Neuronal stem cell (in vitro differentiated cells): ENCODE measurements at regions not wholly inside any gene's neighbourhood (a gene's known extent, or its start where the extent isn't known, plus 50 kb on each side); places are given as distances from the start of the nearest gene placed in this dataset.

ENCODE experiments used
- DNase-seq: peaks from one replicate; pipeline ENCODE4 v3.0.0-alpha.2; 2013; ENCODE audit warnings: low spot score
- H2AFZ ChIP-seq: one replicate; pipeline ENCODE4 v1.6.1; 2013; ENCODE audit warnings: mild to moderate bottlenecking, low read length, inconsistent platforms
- H2AK5ac ChIP-seq: 2 replicates; pipeline ENCODE4 v1.6.1; 2013; ENCODE audit warnings: low read depth, mild to moderate bottlenecking, inconsistent platforms, low read length, moderate library complexity, mixed read lengths
- H2BK120ac ChIP-seq: 2 replicates; pipeline ENCODE4 v1.6.1; 2013; ENCODE audit warnings: low read depth, mild to moderate bottlenecking, inconsistent platforms, low read length, moderate library complexity, mixed read lengths
- H2BK12ac ChIP-seq: one replicate; pipeline ENCODE4 v1.6.1; 2013; ENCODE audit warnings: low read length, inconsistent platforms
- H2BK15ac ChIP-seq: 2 replicates; pipeline ENCODE4 v1.6.1; 2013; ENCODE audit warnings: mild to moderate bottlenecking, low read length, inconsistent platforms, mixed read lengths
- H2BK5ac ChIP-seq: one replicate; pipeline ENCODE4 v1.6.1; 2013; ENCODE audit warnings: inconsistent platforms, mild to moderate bottlenecking, low read length, moderate library complexity
- H3K14ac ChIP-seq: one replicate; pipeline ENCODE4 v1.6.1; 2013; ENCODE audit warnings: low read length, inconsistent platforms
- H3K18ac ChIP-seq: 2 replicates; pipeline ENCODE4 v1.6.1; 2013; ENCODE audit warnings: low read length, inconsistent platforms
- H3K23ac ChIP-seq: 2 replicates; pipeline ENCODE4 v1.6.1; 2013; ENCODE audit warnings: low read depth, mild to moderate bottlenecking, mixed read lengths, low read length, inconsistent platforms; ENCODE audit not compliant: poor library complexity
- H3K27ac ChIP-seq: replicated peaks from 3 replicates; pipeline ENCODE4 v1.5.1; 2013; ENCODE audit warnings: low read length, inconsistent platforms
- H3K27me3 ChIP-seq, 3 experiments: 2 replicates each; pipeline ENCODE4 v1.6.1; 2013; ENCODE audit warnings: low read length in 3 of 3, mild to moderate bottlenecking in 2 of 3, inconsistent platforms in 1 of 3, low read depth in 1 of 3, mixed read lengths in 1 of 3, moderate library complexity in 1 of 3; ENCODE audit not compliant: control insufficient read depth in 3 of 3, insufficient read depth in 3 of 3
- H3K36me3 ChIP-seq, 2 donors: replicated peaks in 1 of 2; 2 replicates each; pipeline ENCODE4 v1.6.1; 2013; ENCODE audit warnings: low read length in 2 of 2; ENCODE audit not compliant: control insufficient read depth in 2 of 2, insufficient read depth in 2 of 2
- H3K4ac ChIP-seq: 2 replicates; pipeline ENCODE4 v1.6.1; 2013; ENCODE audit warnings: inconsistent platforms, mild to moderate bottlenecking, low read length, moderate library complexity
- H3K4me1 ChIP-seq, 2 donors: 1 replicate in 1 of 2; 2 replicates in 1 of 2; pipeline ENCODE4 v1.6.1; 2013; ENCODE audit warnings: low read length in 2 of 2, low read depth in 1 of 2; ENCODE audit not compliant: control insufficient read depth in 2 of 2, insufficient read depth in 1 of 2
- H3K4me2 ChIP-seq: one replicate; pipeline ENCODE4 v1.6.1; 2013; ENCODE audit warnings: mild to moderate bottlenecking, low read length, inconsistent platforms; ENCODE audit not compliant: insufficient read depth, poor library complexity, severe bottlenecking
- H3K4me3 ChIP-seq, 2 donors: 2 replicates each; pipeline ENCODE4 v1.5.1; 2013; ENCODE audit warnings: low read length in 2 of 2, mild to moderate bottlenecking in 2 of 2, inconsistent platforms in 1 of 2, moderate library complexity in 1 of 2
- H3K79me1 ChIP-seq: one replicate; pipeline ENCODE4 v1.6.1; 2013; ENCODE audit warnings: low read depth, mild to moderate bottlenecking, inconsistent platforms, low read length, moderate library complexity
- H3K9ac ChIP-seq: one replicate; pipeline ENCODE4 v1.6.1; 2013; ENCODE audit warnings: mild to moderate bottlenecking, low read depth, low read length, inconsistent platforms; ENCODE audit not compliant: poor library complexity
- H3K9me3 ChIP-seq, 2 donors: replicated peaks in 1 of 2; 2 replicates each; pipeline versions ENCODE3 to v1.6.1; 2013; ENCODE audit warnings: low read length in 2 of 2, mild to moderate bottlenecking in 2 of 2, inconsistent platforms in 1 of 2, low read depth in 1 of 2, mixed read lengths in 1 of 2, moderate library complexity in 1 of 2; ENCODE audit not compliant: control insufficient read depth in 2 of 2, insufficient read depth in 1 of 2
- H4K8ac ChIP-seq: one replicate; pipeline ENCODE4 v1.6.1; 2013; ENCODE audit warnings: low read depth, mild to moderate bottlenecking, inconsistent platforms, low read length, moderate library complexity
- H4K91ac ChIP-seq: one replicate; pipeline ENCODE4 v1.6.1; 2013; ENCODE audit warnings: low read length, low read depth, mild to moderate bottlenecking, inconsistent platforms; ENCODE audit not compliant: poor library complexity
- WGBS, 2 donors: extraction: QIAGEN DNeasy Blood & Tissue Kit; methylation state at CpG; one replicate each; pipeline ENCODE4 v1.1.7; 2013; ENCODE audit warnings: missing lambda C conversion rate in 2 of 2, mixed read lengths in 1 of 2; ENCODE audit not compliant: insufficient read length in 2 of 2, insufficient replicate concordance in 1 of 2; ENCODE audit errors: extremely low coverage in 2 of 2; 5-methylcytosine and 5-hydroxymethylcytosine counted together

- H4K91ac ChIP-seq, result no peak overlapping the region
- H3K4me2 ChIP-seq, result no peak overlapping the region
- no peak overlapping the region for H3K18ac ChIP-seq
- no peak overlapping the region for H4K8ac ChIP-seq
- no peaks in the 10 kb centered on the region for H3K79me1 ChIP-seq
- H2BK15ac ChIP-seq, result no peak overlapping the region
- no peaks in the 10 kb centered on the region for H3K36me3 ChIP-seq
- DNase-seq, result no peak
- no peak overlapping the region for H3K9ac ChIP-seq
- no peak overlapping the region for H3K14ac ChIP-seq
- no peaks in the 10 kb centered on the region for H3K4me1 ChIP-seq
- no peak overlapping the region for H3K4me3 ChIP-seq
- no peak overlapping the region for H2BK12ac ChIP-seq
- no peaks in the 10 kb centered on the region for H3K9me3 ChIP-seq
- H3K4ac ChIP-seq, result no peak overlapping the region
- no peak overlapping the region for H2AFZ ChIP-seq
- no peak overlapping the region for H2BK120ac ChIP-seq
- H3K27ac ChIP-seq, result no peak overlapping the region
- H2BK5ac ChIP-seq, result no peak overlapping the region
- no peak overlapping the region for H3K23ac ChIP-seq
- no peak overlapping the region for H2AK5ac ChIP-seq
- H3K27me3 ChIP-seq, result no peaks in the 10 kb centered on the region
Measured at GRCh38 chr4:171621646-171622045, 191.6 kb upstream of the GALNTL6 start.

DNA sequence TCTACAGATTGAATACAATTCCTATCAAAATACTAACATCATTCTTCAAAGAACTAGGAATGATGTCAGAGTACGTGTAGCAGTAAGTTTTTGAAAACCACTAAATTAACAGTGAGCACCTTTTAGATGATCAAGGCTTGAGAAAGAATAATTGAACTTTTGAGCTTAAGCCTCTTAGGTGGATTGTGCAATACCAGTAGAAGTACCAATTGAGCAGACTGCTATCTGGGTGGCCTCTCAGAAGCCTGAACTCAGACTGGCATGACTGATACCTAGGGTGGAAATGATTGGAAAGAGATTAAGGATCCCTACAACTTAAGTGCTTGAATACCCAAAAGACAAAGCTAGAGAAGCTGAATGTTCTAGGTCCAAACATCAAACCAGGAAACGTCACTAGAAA lies 200.3 kb upstream of the GALNTL6 start:
- Histone ChIP-seq H2AFZ (no peak overlapping the region), H3K36me3 (no peaks in the 10 kb centered on the region), H3K4ac (no peak overlapping the region), H3K27ac (no peak overlapping the region), H2BK5ac (no peak overlapping the region), H4K8ac (no peak overlapping the region), H3K9me3 (no peaks in the 10 kb centered on the region), H4K91ac (no peak overlapping the region), H3K4me3 (no peak overlapping the region), H3K79me1 (no peaks in the 10 kb centered on the region), H3K27me3 (no peaks in the 10 kb centered on the region), H3K9ac (no peak overlapping the region), H3K4me2 (no peak overlapping the region), H3K23ac (no peak overlapping the region), H2BK12ac (no peak overlapping the region), H3K4me1 (no peaks in the 10 kb centered on the region), H2BK15ac (no peak overlapping the region), H2BK120ac (no peak overlapping the region), H3K18ac (no peak overlapping the region), H3K14ac (no peak overlapping the region), H2AK5ac (no peak overlapping the region)
- no CpG with 5 or more reads among the region's 2 CpGs for WGBS, 2 donors
- DNase-seq, result no peak

- Histone ChIP-seq H3K14ac (no peak overlapping the region), H3K4ac (no peak overlapping the region), H3K4me1 (no peaks in the 10 kb centered on the region), H3K18ac (no peak overlapping the region), H3K9me3 (no peaks in the 10 kb centered on the region), H2AFZ (no peak overlapping the region), H3K4me3 (no peak overlapping the region), H2BK12ac (no peak overlapping the region), H3K36me3 (no peaks in the 10 kb centered on the region), H3K79me1 (no peaks in the 10 kb centered on the region), H2AK5ac (no peak overlapping the region), H2BK120ac (no peak overlapping the region), H3K23ac (no peak overlapping the region), H3K27ac (no peak overlapping the region), H3K9ac (no peak overlapping the region), H2BK15ac (no peak overlapping the region), H3K4me2 (no peak overlapping the region), H4K8ac (no peak overlapping the region), H3K27me3 (no peaks in the 10 kb centered on the region), H4K91ac (no peak overlapping the region), H2BK5ac (no peak overlapping the region)
- DNase-seq, result no peak
- WGBS, 2 donors, result no CpG with 5 or more reads among the region's 8 CpGs
Measured at GRCh38 chr4:171602638-171603355, 210.4 kb upstream of the GALNTL6 start.

DNA sequence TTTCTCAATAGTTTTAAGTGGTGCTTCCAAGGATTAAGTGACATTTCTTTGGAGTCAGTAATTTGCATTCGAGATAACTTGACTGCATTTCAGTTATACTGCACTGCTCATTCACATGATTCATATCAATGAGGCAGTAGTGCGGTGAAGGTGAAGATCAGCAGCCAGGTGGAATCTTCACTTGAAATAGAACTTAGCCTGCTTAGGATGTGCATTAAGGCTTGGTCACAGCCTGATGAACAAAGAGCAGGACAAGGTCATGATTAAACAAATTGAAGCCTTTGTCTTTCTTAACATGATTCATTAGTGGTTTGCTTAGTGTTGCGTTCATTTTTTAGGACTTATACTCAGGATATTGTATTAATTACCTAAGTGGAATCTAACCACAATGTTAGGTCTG lies 212.1 kb upstream of the GALNTL6 start:
- Histone ChIP-seq H2BK5ac (no peak overlapping the region), H3K14ac (no peak overlapping the region), H3K9ac (no peak overlapping the region), H2BK120ac (no peak overlapping the region), H3K4me1 (no peaks in the 10 kb centered on the region), H3K36me3 (no peaks in the 10 kb centered on the region), H3K23ac (no peak overlapping the region), H3K4me3 (no peak overlapping the region), H4K91ac (no peak overlapping the region), H4K8ac (no peak overlapping the region), H3K27ac (no peak overlapping the region), H3K79me1 (no peaks in the 10 kb centered on the region), H3K4me2 (no peak overlapping the region), H2AK5ac (no peak overlapping the region), H2BK15ac (no peak overlapping the region), H3K27me3 (no peaks in the 10 kb centered on the region), H3K4ac (no peak overlapping the region), H2BK12ac (no peak overlapping the region), H2AFZ (no peak overlapping the region), H3K9me3 (no peaks in the 10 kb centered on the region), H3K18ac (no peak overlapping the region)
- no peak for DNase-seq
- WGBS, 2 donors, result no CpG with 5 or more reads among the region's 3 CpGs
